DOHH2 (cell line): ENCODE measurements at regions not wholly inside any gene's neighbourhood (a gene's known extent, or its start where the extent isn't known, plus 50 kb on each side); places are given as distances from the start of the nearest gene placed in this dataset.

Source experiments
- H3F3A ChIP-seq: fragments of 200-600 bp; sonication (generic), shearing (Covaris generic); 2 replicates; pipeline ENCODE4 v1.6.0; 2016; ENCODE audit warnings: antibody characterized with exemption, mild to moderate bottlenecking; ENCODE audit not compliant: control insufficient read depth, insufficient read depth
- H3K27ac ChIP-seq: fragments of 200-600 bp; sonication (generic); 2 replicates; pipeline ENCODE4 v1.5.1; 2014; ENCODE audit warnings: low read depth, mild to moderate bottlenecking, low read length, moderate library complexity
- H3K27me3 ChIP-seq: fragments of 200-600 bp; sonication (generic); 2 replicates; pipeline ENCODE4 v1.6.1; 2014; ENCODE audit warnings: mild to moderate bottlenecking, low read length, mixed read lengths; ENCODE audit not compliant: control insufficient read depth
- H3K36me3 ChIP-seq: fragments of 200-600 bp; sonication (generic); 2 replicates; pipeline ENCODE4 v1.6.1; 2014; ENCODE audit warnings: mild to moderate bottlenecking, low read length, moderate library complexity, mixed read lengths; ENCODE audit not compliant: control insufficient read depth
- H3K4me1 ChIP-seq: fragments of 200-600 bp; sonication (generic); 2 replicates; pipeline ENCODE4 v1.6.1; 2014; ENCODE audit warnings: mild to moderate bottlenecking, low read length, mixed read lengths; ENCODE audit not compliant: control insufficient read depth
- H3K4me2 ChIP-seq: fragments of 200-600 bp; sonication (generic); 2 replicates; pipeline ENCODE4 v1.6.0; 2014; ENCODE audit warnings: mild to moderate bottlenecking, low read length, moderate library complexity
- H3K4me3 ChIP-seq: fragments of 200-600 bp; sonication (generic); 2 replicates; pipeline ENCODE4 v1.5.1; 2014; ENCODE audit warnings: mild to moderate bottlenecking, low read length, mixed read lengths
- H3K79me2 ChIP-seq: fragments of 200-600 bp; sonication (generic); 2 replicates; pipeline ENCODE4 v1.6.1; 2014; ENCODE audit warnings: mild to moderate bottlenecking, low read length, mixed read lengths; ENCODE audit not compliant: control insufficient read depth
- H3K9me2 ChIP-seq: fragments of 200-600 bp; sonication (generic); replicated peaks from 2 replicates; pipeline ENCODE4 v1.6.1; 2014; ENCODE audit warnings: mild to moderate bottlenecking, low read length, mixed read lengths; ENCODE audit not compliant: control insufficient read depth
- H3K9me3 ChIP-seq: fragments of 200-600 bp; sonication (generic); 2 replicates; pipeline ENCODE4 v1.6.1; 2014; ENCODE audit warnings: antibody characterized with exemption, low read length, mixed read lengths; ENCODE audit not compliant: control insufficient read depth, insufficient read depth
- H4K20me1 ChIP-seq: fragments of 200-600 bp; sonication (generic); 2 replicates; pipeline ENCODE4 v1.6.0; 2014; ENCODE audit warnings: low read depth, mild to moderate bottlenecking, antibody characterized with exemption, low read length, moderate library complexity; ENCODE audit not compliant: control insufficient read depth, insufficient read depth
- CTCF ChIP-seq: fragments of 200-600 bp; sonication (generic); IDR thresholded peaks from one replicate; pipeline ENCODE4 v1.5.1; 2014; ENCODE audit warnings: antibody characterized with exemption, mild to moderate bottlenecking, low read depth, low read length; ENCODE audit not compliant: poor library complexity, severe bottlenecking
- EZH2phosphoT487 ChIP-seq: fragments of 200-600 bp; sonication (generic); IDR thresholded peaks from 2 replicates; pipeline ENCODE4 v1.6.1; 2017; ENCODE audit warnings: borderline replicate concordance, mild to moderate bottlenecking, antibody characterized with exemption, low read length, moderate library complexity, mixed read lengths

- Histone ChIP-seq H3K9me2 (no peaks in the 10 kb centered on the region; the same call in 1 of the 2 replicates), H3K27ac (no peak overlapping the region), H3F3A (no peaks in the 10 kb centered on the region), H3K9me3 (no peaks in the 10 kb centered on the region), H3K27me3 (no peaks in the 10 kb centered on the region), H3K36me3 (no peaks in the 10 kb centered on the region), H3K79me2 (no peaks in the 10 kb centered on the region), H4K20me1 (no peaks in the 10 kb centered on the region), H3K4me3 (no peak overlapping the region), H3K4me1 (no peaks in the 10 kb centered on the region), H3K4me2 (no peak overlapping the region)
- TF ChIP-seq EZH2phosphoT487 (no peak), CTCF (no peak)
Observed at GRCh38 chr14:98368916-98369315, 903.1 kb downstream of the BCL11B start.

GRCh38 chr14:98369344-98369743, 902.7 kb downstream of the BCL11B start:
- H3K4me1 ChIP-seq: no peaks in the 10 kb centered on the region
- H3K36me3 ChIP-seq: no peaks in the 10 kb centered on the region
- no peaks in the 10 kb centered on the region for H3F3A ChIP-seq
- no peaks in the 10 kb centered on the region for H3K27me3 ChIP-seq
- no peaks in the 10 kb centered on the region; the same call in 1 of the 2 replicates for H3K9me2 ChIP-seq
- TF ChIP-seq EZH2phosphoT487 (no peak), CTCF (no peak)
- no peaks in the 10 kb centered on the region for H3K9me3 ChIP-seq
- no peaks in the 10 kb centered on the region for H4K20me1 ChIP-seq
- no peak overlapping the region for H3K27ac ChIP-seq
- no peaks in the 10 kb centered on the region for H3K79me2 ChIP-seq
- no peak overlapping the region for H3K4me2 ChIP-seq
- no peak overlapping the region for H3K4me3 ChIP-seq

GRCh38 chr14:98370352-98370751, 901.6 kb downstream of the BCL11B start:
- H3K9me2 ChIP-seq: no peaks in the 10 kb centered on the region; the same call in 1 of the 2 replicates
- H3K4me2 ChIP-seq: no peak overlapping the region
- H3K27me3 ChIP-seq: no peaks in the 10 kb centered on the region
- H3K4me3 ChIP-seq: no peak overlapping the region
- H3F3A ChIP-seq: no peaks in the 10 kb centered on the region
- H3K36me3 ChIP-seq: no peaks in the 10 kb centered on the region
- no peak overlapping the region for H3K27ac ChIP-seq
- TF ChIP-seq EZH2phosphoT487 (no peak), CTCF (no peak)
- no peaks in the 10 kb centered on the region for H3K79me2 ChIP-seq
- no peaks in the 10 kb centered on the region for H3K4me1 ChIP-seq
- no peaks in the 10 kb centered on the region for H3K9me3 ChIP-seq
- no peaks in the 10 kb centered on the region for H4K20me1 ChIP-seq

- no peaks in the 10 kb centered on the region for H3F3A ChIP-seq
- H3K9me3 ChIP-seq: no peaks in the 10 kb centered on the region
- H3K4me3 ChIP-seq: no peak overlapping the region
- H3K27ac ChIP-seq: no peak overlapping the region
- no peaks in the 10 kb centered on the region for H3K27me3 ChIP-seq
- no peaks in the 10 kb centered on the region for H3K9me2 ChIP-seq
- H3K4me2 ChIP-seq: no peak overlapping the region
- H3K4me1 ChIP-seq: no peaks in the 10 kb centered on the region
- H4K20me1 ChIP-seq: no peaks in the 10 kb centered on the region
- no peak for TF ChIP-seq EZH2phosphoT487
- TF ChIP-seq CTCF: no peak
- no peaks in the 10 kb centered on the region for H3K36me3 ChIP-seq
- H3K79me2 ChIP-seq: no peaks in the 10 kb centered on the region
Observed at GRCh38 chr14:98371141-98371540, 900.9 kb downstream of the BCL11B start.
